GM19397 (cell line): ENCODE measurements at regions not wholly inside any gene's neighbourhood (a gene's known extent, or its start where the extent isn't known, plus 50 kb on each side); places are given as distances from the start of the nearest gene placed in this dataset.

Experiments
- ATAC-seq: cut with Tn5 transposase; IDR thresholded peaks from one replicate; pipeline ENCODE4 v1.9.1; 2021; ENCODE audit warnings: mild to moderate bottlenecking, moderate library complexity; ENCODE audit not compliant: unreplicated experiment

GRCh38 chr22:47390026-47390970 is 627.8 kb downstream of the TBC1D22A start:
- no peak for ATAC-seq

GRCh38 chr22:47389201-47389600 is 626.8 kb downstream of the TBC1D22A start:
- ATAC-seq = no peak

GRCh38 chr22:47388778-47389177 is 626.3 kb downstream of the TBC1D22A start:
- no peak for ATAC-seq

- ATAC-seq = no peak
These were observed 625.9 kb downstream of the TBC1D22A start for GRCh38 chr22:47388331-47388730.

GRCh38 chr22:47386812-47387510 is 624.5 kb downstream of the TBC1D22A start:
- ATAC-seq = no peak

GRCh38 chr22:47384977-47385376 is 622.5 kb downstream of the TBC1D22A start:
- no peak for ATAC-seq

GRCh38 chr22:47382164-47382890 is 619.9 kb downstream of the TBC1D22A start:
- ATAC-seq = no peak

GRCh38 chr22:47381240-47381639 is 618.8 kb downstream of the TBC1D22A start:
- no peak for ATAC-seq

- no peak for ATAC-seq
These were observed 618.2 kb downstream of the TBC1D22A start for GRCh38 chr22:47380692-47381091.

GRCh38 chr22:47379037-47379436 is 616.6 kb downstream of the TBC1D22A start:
- no peak for ATAC-seq

GRCh38 chr22:47377926-47378560 is 615.6 kb downstream of the TBC1D22A start:
- no peak for ATAC-seq

- no peak for ATAC-seq
These were observed 614.6 kb downstream of the TBC1D22A start for GRCh38 chr22:47376901-47377505.

- no peak for ATAC-seq
These were observed 613.9 kb downstream of the TBC1D22A start for GRCh38 chr22:47376322-47376700.

GRCh38 chr22:47375621-47376321 is 613.3 kb downstream of the TBC1D22A start:
- no peak for ATAC-seq

- no peak for ATAC-seq
These were observed 612.6 kb downstream of the TBC1D22A start for GRCh38 chr22:47374901-47375575.

- no peak for ATAC-seq
These were observed 611.9 kb downstream of the TBC1D22A start for GRCh38 chr22:47374273-47374771.

- ATAC-seq = no peak
These were observed 611.3 kb downstream of the TBC1D22A start for GRCh38 chr22:47373648-47374272.

GRCh38 chr22:47372596-47373385 is 610.3 kb downstream of the TBC1D22A start:
- ATAC-seq = no peak
